Epithelial cell of proximal tubule (primary cell): ENCODE measurements at regions not wholly inside any gene's neighbourhood (a gene's known extent, or its start where the extent isn't known, plus 50 kb on each side); places are given as distances from the start of the nearest gene placed in this dataset.

Source experiments
- DNase-seq: peaks from one replicate; pipeline ENCODE4 v3.0.0-alpha.2; 2011; ENCODE audit warnings: low read depth
- H3K4me3 ChIP-seq: 2 replicates; pipeline ENCODE4 v1.5.1; 2011; ENCODE audit warnings: low read depth, mild to moderate bottlenecking, low read length
- TF ChIP-seq, protein P1 (sequence below): conservative IDR thresholded peaks from 2 replicates; pipeline ENCODE4 v1.5.1; 2012; ENCODE audit warnings: low read depth, mild to moderate bottlenecking, low read length

DNA sequence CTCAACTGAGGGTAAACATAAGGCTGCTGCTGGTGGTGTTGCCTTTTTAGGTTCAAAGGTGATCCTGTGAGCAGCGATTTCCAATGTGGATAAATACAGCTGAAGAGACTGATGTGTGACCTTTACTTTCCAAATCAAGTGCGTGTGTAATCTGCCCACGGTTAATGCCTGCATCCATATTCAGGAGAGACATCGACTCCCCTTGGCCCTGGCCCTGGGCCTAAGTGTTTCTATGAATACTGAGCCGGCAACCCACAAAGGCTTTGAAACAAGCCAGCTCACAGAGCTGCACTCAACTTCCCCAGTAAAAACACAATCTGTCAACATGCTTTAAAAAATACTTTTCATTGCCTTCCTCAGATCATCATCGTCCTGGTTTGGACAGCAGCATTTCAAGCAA is 1026.6 kb downstream of the TMEM182 start:
- H3K4me3 ChIP-seq: no peak overlapping the region
- TF ChIP-seq, protein P1, sequence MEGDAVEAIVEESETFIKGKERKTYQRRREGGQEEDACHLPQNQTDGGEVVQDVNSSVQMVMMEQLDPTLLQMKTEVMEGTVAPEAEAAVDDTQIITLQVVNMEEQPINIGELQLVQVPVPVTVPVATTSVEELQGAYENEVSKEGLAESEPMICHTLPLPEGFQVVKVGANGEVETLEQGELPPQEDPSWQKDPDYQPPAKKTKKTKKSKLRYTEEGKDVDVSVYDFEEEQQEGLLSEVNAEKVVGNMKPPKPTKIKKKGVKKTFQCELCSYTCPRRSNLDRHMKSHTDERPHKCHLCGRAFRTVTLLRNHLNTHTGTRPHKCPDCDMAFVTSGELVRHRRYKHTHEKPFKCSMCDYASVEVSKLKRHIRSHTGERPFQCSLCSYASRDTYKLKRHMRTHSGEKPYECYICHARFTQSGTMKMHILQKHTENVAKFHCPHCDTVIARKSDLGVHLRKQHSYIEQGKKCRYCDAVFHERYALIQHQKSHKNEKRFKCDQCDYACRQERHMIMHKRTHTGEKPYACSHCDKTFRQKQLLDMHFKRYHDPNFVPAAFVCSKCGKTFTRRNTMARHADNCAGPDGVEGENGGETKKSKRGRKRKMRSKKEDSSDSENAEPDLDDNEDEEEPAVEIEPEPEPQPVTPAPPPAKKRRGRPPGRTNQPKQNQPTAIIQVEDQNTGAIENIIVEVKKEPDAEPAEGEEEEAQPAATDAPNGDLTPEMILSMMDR: no peak
- DNase-seq: no peak

DNA sequence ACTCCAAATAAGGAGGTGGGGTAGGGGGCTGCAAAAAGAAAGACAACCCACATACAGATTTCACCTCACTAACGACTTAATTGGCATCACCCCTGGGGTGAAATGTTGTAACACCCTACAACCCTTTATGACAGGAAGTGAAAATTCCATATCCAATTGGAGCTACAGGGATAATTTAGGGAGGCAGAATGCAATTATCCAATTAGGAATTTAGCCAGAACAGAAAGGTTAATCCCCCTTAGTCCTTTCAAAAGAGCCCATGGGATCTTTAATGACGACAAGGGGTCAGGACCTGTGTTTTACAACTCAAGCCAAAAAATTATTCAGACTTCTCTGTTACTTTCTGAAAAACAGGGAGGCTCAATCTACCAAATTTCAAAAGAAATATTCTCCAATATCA is 1027.1 kb downstream of the TMEM182 start:
- no peak overlapping the region for H3K4me3 ChIP-seq
- TF ChIP-seq, protein P1: no peak
- peak; percentile 7 for DNase-seq

DNA sequence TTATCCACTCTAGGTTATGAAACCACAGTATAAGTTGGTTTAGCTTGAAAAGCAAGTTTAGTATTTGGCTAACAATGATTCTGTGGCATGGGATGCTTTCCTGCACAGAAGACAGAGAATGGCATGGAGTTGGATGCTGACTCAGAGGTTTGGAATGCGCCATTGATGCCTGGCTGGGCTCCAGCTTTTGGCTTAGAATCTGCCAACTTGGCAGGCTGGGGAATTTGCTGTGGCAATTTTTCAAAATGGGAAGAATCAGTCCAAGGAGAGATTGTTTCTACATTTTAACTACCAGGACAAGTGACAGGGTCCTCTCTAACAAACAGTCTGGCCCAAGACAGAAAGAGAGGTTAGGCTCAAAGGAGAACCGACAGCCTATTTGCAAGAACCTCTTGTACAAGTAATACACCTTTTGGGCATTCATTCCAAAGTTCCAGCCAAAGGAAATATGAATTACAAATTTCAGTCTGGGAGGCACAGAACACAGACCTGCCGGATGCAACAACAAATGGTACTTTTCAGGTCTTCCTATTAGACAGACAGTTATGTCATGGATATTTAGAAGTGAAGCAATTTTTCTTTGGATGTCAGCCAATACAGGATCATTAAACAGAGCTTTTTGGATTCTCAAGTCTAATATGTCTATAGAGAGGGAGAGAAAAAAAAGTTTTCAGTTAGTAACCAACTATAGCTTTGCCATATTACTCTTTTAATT is 1027.7 kb downstream of the TMEM182 start:
- DNase-seq: peak; percentile 80
- H3K4me3 ChIP-seq: no peak overlapping the region
- TF ChIP-seq, protein P1: no peak

DNA sequence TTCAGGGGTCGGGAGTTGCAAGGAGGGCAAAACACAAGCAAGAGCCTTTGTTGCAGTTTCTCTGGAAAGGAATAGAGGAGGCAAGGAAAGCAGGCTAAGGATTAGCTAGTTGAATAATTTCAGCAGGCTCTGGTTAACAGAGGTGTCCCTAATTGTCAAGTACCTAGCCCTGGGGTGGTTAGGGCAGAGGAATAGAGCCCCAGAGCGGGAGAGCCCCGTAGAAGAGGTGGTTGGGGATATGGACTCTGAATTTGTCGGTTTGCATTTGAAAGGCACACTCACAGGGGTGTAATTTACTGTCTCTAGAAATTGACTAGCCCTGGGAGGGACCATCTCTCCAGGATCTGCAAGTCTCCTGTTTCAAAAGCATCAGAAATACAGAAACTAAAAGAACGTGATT is 1030.2 kb downstream of the TMEM182 start:
- TF ChIP-seq, protein P1: no peak
- no peak overlapping the region for H3K4me3 ChIP-seq
- no peak for DNase-seq

DNA sequence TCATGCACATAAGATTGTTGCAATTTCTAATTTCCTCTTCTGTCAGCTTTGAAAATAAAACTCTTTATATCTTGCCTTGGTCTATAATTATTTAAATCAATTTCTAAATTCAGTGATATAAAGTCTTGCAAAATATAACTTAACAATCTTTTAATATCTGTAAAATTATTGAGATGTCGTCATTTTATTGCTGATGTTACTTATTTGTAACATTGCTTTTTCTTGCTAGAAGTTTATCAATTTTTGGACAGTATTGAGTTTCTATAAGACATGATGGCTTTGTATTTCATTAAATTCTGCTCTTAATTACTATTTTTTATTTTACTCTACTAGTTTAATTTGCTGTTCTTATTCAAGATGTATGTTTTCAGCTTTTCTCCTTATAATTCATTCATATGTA is 1036.5 kb downstream of the TMEM182 start:
- H3K4me3 ChIP-seq: no peak overlapping the region
- DNase-seq: no peak
- TF ChIP-seq, protein P1: no peak

DNA sequence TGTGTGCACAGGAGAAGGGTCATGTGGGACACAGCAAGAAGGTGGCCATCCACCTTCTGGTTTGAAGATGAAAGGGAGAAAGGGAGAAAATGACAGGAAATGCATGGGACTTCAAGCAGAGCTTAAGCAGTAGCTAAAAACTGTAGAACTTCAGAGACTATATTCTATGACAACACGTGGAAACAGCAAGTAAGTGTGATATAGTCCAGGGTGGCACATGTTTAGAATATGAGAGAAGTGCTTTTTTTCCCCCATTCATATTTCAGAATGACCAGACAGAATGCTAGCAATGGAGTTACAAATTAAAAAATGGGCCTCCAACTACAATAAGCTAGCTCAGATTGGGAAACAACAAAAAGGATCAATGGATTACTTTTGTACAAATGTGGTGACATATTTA is 1042.2 kb downstream of the TMEM182 start:
- H3K4me3 ChIP-seq: no peak overlapping the region
- no peak for DNase-seq

More for the DNA sequence above, 1042.2 kb downstream of the TMEM182 start:
- TF ChIP-seq, protein P1: no peak
